VCaP (cell line): ENCODE measurements at regions not wholly inside any gene's neighbourhood (a gene's known extent, or its start where the extent isn't known, plus 50 kb on each side); places are given as distances from the start of the nearest gene placed in this dataset.

Experiments used
- H3K27ac ChIP-seq: fragments of 450-650 bp; 2 replicates; pipeline ENCODE4 v1.5.1; 2017
- CTCF ChIP-seq: fragments of 450-650 bp; conservative IDR thresholded peaks from 2 replicates; pipeline ENCODE4 v1.5.1; 2017; ENCODE audit warnings: mild to moderate bottlenecking, moderate library complexity

- no peak overlapping the region for H3K27ac ChIP-seq
Measured at GRCh38 chr6:71406865-71407860, 118.6 kb downstream of the OGFRL1 start.

GRCh38 chr6:71408787-71409723 is 120.4 kb downstream of the OGFRL1 start:
- no peak overlapping the region for H3K27ac ChIP-seq

More at GRCh38 chr6:71406865-71407860, 118.6 kb downstream of the OGFRL1 start:
- no peak for TF ChIP-seq CTCF

DNA sequence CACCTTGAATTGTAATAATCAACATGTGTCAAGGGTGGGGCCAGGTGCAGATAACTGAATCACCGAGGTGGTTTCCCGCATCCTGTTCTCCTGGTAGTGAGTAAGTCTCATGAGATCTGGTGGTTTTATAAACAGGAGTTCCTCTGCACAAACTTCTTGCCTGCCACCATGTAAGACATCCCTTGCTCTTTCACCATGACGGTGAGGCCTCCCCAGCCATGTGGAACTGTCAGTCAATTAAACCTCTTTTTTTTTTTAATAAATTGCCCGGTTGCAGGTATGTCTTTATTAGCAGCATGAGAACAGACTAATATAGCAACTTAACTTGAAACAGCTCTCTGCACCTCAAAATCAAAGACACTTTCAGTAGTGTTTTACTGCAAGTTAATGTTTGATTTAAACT is 121.6 kb downstream of the OGFRL1 start:
- no peak for TF ChIP-seq CTCF
- H3K27ac ChIP-seq: no peak overlapping the region

More at GRCh38 chr6:71408787-71409723, 120.4 kb downstream of the OGFRL1 start:
- TF ChIP-seq CTCF: no peak

DNA sequence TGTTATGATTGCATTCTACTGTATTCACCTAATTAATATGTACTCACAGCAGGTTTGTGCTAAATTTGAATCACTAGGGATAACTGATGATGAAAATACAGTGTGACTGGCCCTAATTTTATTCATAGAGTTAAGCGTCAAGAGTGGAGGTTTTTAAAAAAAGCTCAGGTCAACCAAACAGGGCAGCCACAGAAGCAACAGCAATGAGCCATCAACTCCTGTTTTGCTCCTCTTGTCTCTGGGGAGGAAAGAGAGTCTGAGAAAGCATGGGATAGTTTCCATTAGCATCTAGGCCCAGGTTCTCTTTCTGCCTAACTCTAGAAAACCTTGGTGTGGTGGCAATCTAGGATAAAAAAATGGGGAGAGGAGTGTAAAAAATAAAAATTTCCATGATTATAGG is 122.1 kb downstream of the OGFRL1 start:
- no peak overlapping the region for H3K27ac ChIP-seq
- no peak for TF ChIP-seq CTCF

GRCh38 chr6:71411882-71412281 is 123.3 kb downstream of the OGFRL1 start:
- 0 out of 2 replicates have a peak overlapping the region, but pooled peaks have one; percentile 5 for H3K27ac ChIP-seq
- no peak for TF ChIP-seq CTCF

DNA sequence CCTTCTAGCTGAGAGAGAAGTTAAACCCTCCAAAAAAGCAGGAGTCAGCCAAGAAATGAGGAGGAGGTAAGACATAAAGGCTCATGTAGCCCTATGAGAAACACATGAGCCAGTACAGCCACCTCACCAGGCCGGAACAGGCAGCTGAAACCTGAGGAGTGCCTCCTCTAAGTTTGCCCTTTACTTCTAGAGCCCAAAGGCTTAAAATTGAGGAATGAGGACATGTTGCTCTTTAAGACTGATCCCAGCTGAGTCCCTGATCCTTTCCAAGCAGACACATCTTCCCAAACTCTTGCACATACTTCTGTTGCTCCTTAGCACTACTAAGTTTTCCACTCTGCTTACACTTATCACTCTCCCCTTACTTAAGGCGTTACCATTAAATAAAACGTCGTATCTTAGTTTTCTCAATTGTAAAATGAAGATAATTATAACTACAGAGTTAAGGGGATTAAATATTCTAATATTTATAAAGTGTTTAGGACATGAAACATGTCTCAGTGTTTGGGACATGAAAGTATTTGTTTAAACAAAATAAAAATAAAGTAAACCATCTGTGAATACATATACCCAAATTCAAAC is 124.0 kb downstream of the OGFRL1 start:
- no peak overlapping the region for H3K27ac ChIP-seq
- no peak for TF ChIP-seq CTCF
